ENCODE measurements at regions not wholly inside any gene's neighbourhood (a gene's known extent, or its start where the extent isn't known, plus 50 kb on each side); places are given as distances from the start of the nearest gene placed in this dataset.

- DNase-seq (ENCODE audit: low spot score) (no peak), ATAC-seq (ENCODE audit: low FRiP score) (no peak)
Observed at GRCh38 chr1:223016381-223016780, 126.7 kb downstream of the TLR5 start.

GRCh38 chr1:223016890-223017289 is 126.2 kb downstream of the TLR5 start:
- no peak for DNase-seq (ENCODE audit: low spot score)
- no peak for ATAC-seq (ENCODE audit: low FRiP score)
- TF ChIP-seq, protein P1, sequence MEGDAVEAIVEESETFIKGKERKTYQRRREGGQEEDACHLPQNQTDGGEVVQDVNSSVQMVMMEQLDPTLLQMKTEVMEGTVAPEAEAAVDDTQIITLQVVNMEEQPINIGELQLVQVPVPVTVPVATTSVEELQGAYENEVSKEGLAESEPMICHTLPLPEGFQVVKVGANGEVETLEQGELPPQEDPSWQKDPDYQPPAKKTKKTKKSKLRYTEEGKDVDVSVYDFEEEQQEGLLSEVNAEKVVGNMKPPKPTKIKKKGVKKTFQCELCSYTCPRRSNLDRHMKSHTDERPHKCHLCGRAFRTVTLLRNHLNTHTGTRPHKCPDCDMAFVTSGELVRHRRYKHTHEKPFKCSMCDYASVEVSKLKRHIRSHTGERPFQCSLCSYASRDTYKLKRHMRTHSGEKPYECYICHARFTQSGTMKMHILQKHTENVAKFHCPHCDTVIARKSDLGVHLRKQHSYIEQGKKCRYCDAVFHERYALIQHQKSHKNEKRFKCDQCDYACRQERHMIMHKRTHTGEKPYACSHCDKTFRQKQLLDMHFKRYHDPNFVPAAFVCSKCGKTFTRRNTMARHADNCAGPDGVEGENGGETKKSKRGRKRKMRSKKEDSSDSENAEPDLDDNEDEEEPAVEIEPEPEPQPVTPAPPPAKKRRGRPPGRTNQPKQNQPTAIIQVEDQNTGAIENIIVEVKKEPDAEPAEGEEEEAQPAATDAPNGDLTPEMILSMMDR (IDR thresholded peaks at IDR 0.05), result no peak

More at GRCh38 chr1:223016381-223016780, 126.7 kb downstream of the TLR5 start:
- TF ChIP-seq, protein P1 (IDR thresholded peaks at IDR 0.05), result no peak

DNA sequence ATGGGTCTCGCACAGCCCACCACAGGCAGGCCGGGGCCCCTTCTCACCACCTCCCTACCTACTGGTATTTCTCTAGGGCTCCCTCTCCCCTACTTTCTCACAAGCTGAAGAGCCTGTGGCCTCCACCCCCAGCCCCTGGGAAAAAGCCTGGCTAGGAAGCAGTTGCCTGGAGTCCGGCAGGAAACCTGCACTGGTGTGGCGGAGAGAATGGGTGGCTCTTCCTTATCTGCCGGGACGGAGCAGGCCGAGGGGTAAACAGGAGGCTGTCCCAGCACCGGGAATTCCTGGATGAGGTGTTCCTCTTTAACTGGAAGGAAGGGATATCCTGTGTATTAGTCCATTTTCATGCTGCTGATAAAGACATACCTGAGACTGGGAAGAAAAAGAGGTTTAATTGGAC is 125.8 kb downstream of the TLR5 start:
- TF ChIP-seq, protein P1 (IDR thresholded peaks at IDR 0.05), result no peak
- ATAC-seq (ENCODE audit: low FRiP score), result no peak
- DNase-seq (ENCODE audit: low spot score), result no peak

DNA sequence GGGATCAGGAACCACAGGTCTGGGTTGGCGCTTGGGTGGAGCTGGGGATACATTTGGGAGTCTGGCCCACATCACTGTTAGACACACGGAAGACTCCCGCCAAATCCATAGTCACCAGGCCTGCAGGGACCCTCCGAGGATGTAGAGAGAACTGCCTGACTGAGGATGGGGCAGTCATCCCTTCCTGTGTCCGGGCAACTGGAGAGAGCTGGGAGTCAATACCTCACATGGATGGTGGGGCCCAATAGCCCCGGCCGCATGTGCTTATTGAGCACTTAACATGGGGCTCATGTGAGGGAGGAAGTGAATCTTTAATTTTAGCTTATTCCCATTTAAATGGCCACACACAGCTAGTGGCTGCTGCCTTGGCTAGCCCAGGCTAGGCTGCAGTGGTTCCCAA is 124.5 kb downstream of the TLR5 start:
- TF ChIP-seq, protein P1 (IDR thresholded peaks at IDR 0.05), result no peak
- ATAC-seq (ENCODE audit: low FRiP score) (no peak), DNase-seq (ENCODE audit: low spot score) (no peak)

- TF ChIP-seq, protein P1 (IDR thresholded peaks at IDR 0.05), result no peak
- no peak for ATAC-seq (ENCODE audit: low FRiP score)
Observed at GRCh38 chr1:223019256-223019655, 123.8 kb downstream of the TLR5 start.

DNA sequence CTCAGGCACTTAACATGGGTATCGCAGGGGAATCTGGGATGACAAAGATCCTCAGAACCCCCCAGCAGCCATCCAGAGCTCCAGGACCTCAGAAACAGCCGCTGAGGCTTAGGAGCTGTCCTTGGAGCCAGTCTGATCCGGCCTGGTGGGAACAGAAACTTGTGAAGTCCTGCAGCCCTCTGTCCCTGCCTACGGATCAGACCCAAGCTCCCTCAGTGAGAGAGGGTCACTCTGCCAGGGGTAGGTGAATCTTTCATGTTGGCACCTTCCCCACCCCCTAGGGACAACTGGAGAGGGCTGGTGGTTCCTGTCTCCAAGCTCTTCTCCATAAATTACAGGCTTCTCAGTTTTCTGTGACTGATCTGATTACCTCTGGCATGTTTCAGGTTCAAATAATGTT is 122.3 kb downstream of the TLR5 start:
- ATAC-seq (ENCODE audit: low FRiP score) (no peak), DNase-seq (ENCODE audit: low spot score) (no peak)
- TF ChIP-seq, protein P1 (IDR thresholded peaks at IDR 0.05), result no peak

More at GRCh38 chr1:223019256-223019655, 123.8 kb downstream of the TLR5 start:
- no peak for DNase-seq (ENCODE audit: low spot score)

DNA sequence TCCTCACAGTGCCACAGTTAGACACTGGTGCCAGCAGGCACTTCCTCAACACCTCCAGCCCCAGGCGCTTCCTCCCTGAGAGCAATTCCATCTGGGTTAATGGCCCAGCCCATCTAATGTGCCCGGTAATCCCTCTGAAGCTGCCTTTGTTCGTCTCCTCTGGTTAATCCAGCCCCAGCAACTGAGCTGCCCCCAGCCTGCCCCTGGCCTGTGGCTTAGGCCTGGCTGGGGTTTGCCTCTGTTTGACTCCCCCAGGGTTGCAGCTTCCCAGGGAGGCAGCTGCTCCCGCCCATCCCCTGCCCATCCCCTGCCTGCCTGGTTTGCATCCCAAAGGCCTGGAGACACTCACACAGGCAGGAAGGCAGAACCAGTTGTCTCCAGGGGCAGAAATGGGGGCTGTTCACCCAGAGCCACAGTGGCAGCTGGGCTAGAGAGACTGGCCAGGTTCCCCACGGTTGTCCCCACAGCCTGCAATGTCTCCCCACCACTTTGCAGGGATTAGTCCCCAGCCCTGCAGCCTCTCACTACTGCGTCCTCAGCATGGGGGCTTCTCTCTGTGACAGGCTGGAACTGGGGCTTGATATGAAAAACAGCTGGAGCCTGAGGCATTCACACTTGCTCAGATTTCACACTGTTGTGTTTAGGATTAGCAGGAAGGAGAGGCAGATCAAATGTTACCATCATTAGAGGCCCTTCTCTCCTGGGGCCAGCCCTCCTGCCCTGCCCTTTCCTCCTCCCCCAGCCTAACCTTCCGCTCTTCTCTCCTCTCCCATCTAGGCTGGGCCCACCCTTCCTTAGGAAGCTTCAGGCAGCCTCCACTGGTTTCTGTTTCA is 120.2 kb downstream of the TLR5 start:
- no peak for DNase-seq (ENCODE audit: low spot score)
- no peak for ATAC-seq (ENCODE audit: low FRiP score)
- TF ChIP-seq, protein P1 (IDR thresholded peaks at IDR 0.05), result no peak
